GM12872 (cell line): ENCODE measurements at regions not wholly inside any gene's neighbourhood (a gene's known extent, or its start where the extent isn't known, plus 50 kb on each side); places are given as distances from the start of the nearest gene placed in this dataset.

Experiments
- TF ChIP-seq, protein P1 (sequence below): IDR thresholded peaks from 3 replicates; pipeline ENCODE4 v1.5.1; 2011; ENCODE audit warnings: low read depth, mild to moderate bottlenecking, low read length, moderate library complexity; ENCODE audit not compliant: insufficient read depth

DNA sequence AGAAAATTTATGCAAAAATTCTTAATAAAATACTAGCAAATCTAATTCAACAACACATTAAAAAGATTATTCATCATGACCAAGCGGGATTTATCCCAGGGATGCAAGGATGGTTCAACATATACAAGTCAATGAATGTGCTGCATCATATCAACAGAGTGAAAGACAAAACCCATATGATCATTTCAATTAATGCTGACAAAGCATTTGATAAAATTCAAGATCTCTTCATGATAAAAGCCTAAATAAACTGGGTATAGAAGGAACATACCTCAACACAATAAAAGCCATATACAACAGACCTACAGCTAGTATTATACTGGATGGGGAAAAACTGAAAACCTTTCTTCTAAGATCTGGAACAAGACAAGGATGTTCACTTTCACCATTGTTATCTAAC is 89.7 kb downstream of the KBTBD8 start:
- TF ChIP-seq, protein P1, sequence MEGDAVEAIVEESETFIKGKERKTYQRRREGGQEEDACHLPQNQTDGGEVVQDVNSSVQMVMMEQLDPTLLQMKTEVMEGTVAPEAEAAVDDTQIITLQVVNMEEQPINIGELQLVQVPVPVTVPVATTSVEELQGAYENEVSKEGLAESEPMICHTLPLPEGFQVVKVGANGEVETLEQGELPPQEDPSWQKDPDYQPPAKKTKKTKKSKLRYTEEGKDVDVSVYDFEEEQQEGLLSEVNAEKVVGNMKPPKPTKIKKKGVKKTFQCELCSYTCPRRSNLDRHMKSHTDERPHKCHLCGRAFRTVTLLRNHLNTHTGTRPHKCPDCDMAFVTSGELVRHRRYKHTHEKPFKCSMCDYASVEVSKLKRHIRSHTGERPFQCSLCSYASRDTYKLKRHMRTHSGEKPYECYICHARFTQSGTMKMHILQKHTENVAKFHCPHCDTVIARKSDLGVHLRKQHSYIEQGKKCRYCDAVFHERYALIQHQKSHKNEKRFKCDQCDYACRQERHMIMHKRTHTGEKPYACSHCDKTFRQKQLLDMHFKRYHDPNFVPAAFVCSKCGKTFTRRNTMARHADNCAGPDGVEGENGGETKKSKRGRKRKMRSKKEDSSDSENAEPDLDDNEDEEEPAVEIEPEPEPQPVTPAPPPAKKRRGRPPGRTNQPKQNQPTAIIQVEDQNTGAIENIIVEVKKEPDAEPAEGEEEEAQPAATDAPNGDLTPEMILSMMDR = no peak

DNA sequence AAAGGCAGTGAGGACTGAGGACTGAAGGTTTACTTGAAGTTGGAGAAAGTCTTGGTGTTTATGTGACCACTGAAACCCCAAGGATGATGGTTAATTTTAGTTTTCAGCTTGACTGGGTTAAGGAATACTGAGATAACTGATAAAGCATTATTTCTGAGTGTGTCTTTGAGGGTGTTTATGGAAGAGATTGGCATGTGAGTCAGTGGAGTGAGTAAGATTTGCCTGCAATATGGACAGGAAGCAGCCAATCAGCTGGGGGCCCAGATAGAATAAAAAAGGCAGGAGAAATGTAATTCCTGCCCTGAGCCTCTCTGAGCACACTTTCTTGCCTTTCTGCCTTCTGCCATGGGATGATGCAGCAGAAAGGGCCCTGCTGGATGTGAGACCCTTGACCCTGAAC is 92.4 kb downstream of the KBTBD8 start:
- TF ChIP-seq, protein P1 = no peak

DNA sequence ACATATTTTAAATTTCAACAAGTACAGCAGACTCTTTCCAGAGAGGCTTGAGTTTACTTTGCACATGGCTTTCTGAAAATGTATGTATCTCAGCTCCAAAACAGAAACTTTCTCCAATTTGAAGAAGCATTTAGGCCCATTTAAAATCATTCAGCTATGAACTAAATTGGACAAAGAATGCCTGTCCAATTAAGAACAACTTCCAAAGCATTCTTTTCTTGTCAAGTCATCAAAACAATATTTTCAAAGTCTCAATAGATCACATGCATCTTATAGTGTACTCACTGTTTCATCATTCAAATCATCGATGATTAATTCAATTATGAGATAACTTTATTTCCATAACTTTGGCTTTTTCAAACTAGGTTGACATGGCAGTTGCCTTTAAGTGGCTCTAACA is 95.2 kb downstream of the KBTBD8 start:
- TF ChIP-seq, protein P1 = no peak

DNA sequence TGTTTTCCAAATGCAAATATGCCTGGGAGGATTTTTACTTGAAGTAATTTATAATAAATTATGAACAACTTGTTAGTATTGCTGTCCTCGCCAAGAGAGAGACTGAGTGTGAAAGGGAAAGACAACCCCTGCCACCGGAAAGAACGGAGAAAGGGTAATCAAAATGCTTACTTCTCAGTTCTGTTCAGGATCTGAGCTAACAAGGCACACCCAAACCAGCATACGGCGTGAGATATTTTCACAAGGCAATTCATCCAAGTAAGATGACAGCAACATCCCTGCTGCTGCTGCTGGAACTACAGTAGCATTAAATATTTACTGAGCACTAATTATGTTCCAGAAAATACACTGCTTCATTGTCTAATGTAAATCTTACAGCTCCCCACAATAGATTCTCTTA is 96.1 kb downstream of the KBTBD8 start:
- TF ChIP-seq, protein P1 = no peak

DNA sequence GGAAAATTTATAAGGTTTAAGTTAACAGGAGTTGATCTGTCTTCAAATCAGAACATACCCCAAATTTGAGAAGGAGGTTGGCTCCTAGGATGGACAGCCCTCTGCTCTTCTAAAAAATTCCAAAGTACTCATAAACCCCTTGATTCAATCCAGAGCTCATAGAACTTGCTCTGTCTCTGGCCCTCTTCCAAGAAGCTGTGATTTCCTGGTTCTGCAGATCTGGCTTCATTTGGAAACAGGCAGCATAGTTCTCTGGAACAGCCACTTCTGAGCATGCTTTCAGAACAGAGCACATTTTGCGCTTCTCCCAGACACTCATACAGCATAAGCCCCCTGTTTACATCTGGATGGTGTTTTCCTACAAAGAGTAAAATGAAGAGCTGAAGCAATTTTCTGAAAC is 96.7 kb downstream of the KBTBD8 start:
- TF ChIP-seq, protein P1 = no peak

DNA sequence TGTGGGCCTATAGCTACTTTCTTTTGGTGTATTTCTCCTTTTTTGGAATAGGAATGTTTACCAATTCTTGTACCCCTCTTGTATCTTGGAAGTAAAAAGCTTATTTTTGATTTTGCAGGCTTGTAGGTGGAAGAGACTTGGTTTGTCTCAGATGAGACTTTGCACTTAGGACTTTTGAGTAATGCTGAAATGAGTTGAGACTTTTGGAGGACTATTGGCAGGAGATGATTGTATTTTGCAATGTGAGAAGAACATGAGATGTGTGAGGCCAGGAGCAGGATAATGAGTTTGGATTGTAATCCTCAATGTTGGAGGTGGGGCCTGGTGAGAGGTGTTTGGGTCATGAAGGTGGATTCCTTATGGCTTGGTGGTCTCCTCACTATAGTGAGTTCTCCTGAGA is 106.3 kb downstream of the KBTBD8 start:
- TF ChIP-seq, protein P1 = no peak

DNA sequence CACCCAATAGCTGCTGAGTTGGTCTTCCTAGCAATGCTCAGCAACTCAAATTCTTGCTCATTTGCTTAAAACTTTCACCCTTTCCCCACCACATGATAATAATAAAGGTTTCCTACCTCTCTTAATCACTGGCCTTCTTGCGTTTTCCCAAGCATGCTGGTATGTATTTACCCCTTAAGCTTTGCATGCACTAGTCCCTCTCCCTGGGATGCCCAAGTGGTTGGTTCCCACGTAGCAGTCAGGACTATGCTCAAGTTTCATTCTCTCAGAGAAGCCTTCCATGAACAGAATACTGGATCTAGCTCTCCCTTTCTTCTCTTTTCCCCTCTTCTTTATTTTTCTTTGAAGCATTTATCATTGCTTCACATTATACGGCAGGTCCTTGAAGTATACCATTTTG is 108.8 kb downstream of the KBTBD8 start:
- TF ChIP-seq, protein P1 = no peak
